Activated naive CD4-positive, alpha-beta T cell treated with anti-CD3 and anti-CD28 coated beads, Interleukin-2, amount 10 ng/mL, durations not matched to agents 7 days and 5 days (primary cell): ENCODE measurements at regions not wholly inside any gene's neighbourhood (a gene's known extent, or its start where the extent isn't known, plus 50 kb on each side); places are given as distances from the start of the nearest gene placed in this dataset.

Experiments used
- CTCF ChIA-PET: fragments of 350-600 bp; sonication (Branson Sonifier 250); formaldehyde crosslinking; loops from one replicate; lab custom pipeline; 2021; ENCODE audit warnings: antibody characterized with exemption; lab: Charles Lee
- DNase-seq: peaks from one replicate; pipeline ENCODE4 v3.0.0-alpha.2; 2020
- H3K27ac Mint-ChIP-seq: one replicate; pipeline ENCODE4 v1.8.0; 2021; ENCODE audit warnings: mild to moderate bottlenecking, moderate library complexity, mixed read lengths
- H3K27me3 Mint-ChIP-seq: one replicate; pipeline ENCODE4 v1.8.0; 2021; ENCODE audit warnings: mild to moderate bottlenecking, mixed read lengths
- H3K36me3 Mint-ChIP-seq: one replicate; pipeline ENCODE4 v1.8.0; 2021; ENCODE audit warnings: mixed read lengths
- H3K4me1 Mint-ChIP-seq: one replicate; pipeline ENCODE4 v1.8.0; 2021; ENCODE audit warnings: mixed read lengths
- H3K4me3 Mint-ChIP-seq: one replicate; pipeline ENCODE4 v1.8.0; 2021; ENCODE audit warnings: mild to moderate bottlenecking, moderate library complexity, mixed read lengths
- H3K9me3 Mint-ChIP-seq: one replicate; pipeline ENCODE4 v1.8.0; 2021; ENCODE audit warnings: mixed read lengths

DNA sequence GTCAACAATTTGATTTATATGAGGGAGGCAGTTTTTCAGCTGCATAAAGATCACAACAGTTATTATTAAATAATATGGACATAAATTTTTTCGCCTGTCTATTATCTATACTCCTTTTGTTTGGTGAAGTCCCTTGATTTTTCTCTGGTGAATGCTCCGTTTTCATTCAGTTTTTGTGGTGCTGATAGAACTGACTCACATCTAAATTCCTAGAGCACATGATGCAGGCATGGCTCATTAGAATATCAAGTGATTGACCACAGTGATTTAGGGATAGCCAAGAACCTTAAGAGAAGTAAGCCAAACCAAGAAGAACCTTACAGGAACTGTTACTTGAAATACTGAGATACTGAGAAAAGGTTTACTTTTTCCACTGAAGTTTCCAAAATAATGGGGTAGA, 208.9 kb downstream of the PRR20E start:
- Mint-ChIP-seq H3K27ac (no peak overlapping the region), H3K4me1 (no peaks in the 10 kb centered on the region), H3K4me3 (no peak overlapping the region), H3K36me3 (no peaks in the 10 kb centered on the region), H3K9me3 (peaks cover 6% of the 10 kb centered on the region), H3K27me3 (no peaks in the 10 kb centered on the region)
- DNase-seq: no peak
- CTCF ChIA-PET: no interaction called here

DNA sequence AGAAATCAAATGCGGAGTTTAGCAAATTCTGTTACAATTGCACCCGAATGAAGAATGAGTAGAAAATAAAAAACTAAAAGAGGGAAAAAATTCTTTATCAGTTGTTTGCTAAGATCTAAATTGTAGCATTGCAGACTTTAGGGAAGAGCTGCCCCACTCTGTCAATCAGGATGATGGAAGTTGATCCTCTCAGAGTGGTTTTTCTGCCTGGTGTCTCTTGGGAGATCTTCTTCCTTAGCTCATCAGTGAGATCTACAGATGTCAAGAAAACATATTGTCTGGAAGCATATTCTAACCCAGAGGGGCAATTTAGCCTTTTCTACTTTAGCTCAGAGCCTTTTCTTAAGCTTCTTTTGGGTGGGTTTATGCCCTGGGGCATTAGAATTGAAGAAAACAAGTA, 223.2 kb upstream of the PCDH17 start:
- no peak overlapping the region for H3K4me3 Mint-ChIP-seq
- H3K27me3 Mint-ChIP-seq: no peaks in the 10 kb centered on the region
- no peak for DNase-seq
- H3K27ac Mint-ChIP-seq: no peak overlapping the region
- H3K4me1 Mint-ChIP-seq: no peaks in the 10 kb centered on the region
- peaks cover 13% of the 10 kb centered on the region for H3K9me3 Mint-ChIP-seq
- H3K36me3 Mint-ChIP-seq: no peaks in the 10 kb centered on the region
- CTCF ChIA-PET: no interaction called here

DNA sequence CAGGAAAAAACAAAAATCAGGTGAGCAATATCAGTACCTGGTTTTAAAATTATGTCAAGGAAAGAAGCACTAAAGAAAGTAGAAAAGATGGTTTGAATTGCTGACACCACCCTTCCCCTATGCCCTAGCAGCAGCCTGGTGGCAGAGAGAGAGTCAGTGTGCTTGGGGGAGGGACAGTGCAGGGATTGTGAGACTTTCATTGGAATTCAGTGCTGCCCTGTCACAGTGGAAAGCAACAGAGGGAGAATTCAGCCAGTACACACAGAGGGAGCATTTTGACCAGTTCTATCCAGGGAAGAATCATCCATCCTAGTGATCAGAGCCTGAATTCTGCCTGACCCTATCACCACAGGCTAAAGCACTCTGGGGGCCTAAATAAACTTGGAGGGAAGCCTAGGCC, 222.4 kb upstream of the PCDH17 start:
- DNase-seq: no peak
- Mint-ChIP-seq H3K36me3 (no peaks in the 10 kb centered on the region), H3K27ac (no peak overlapping the region), H3K4me3 (no peak overlapping the region), H3K9me3 (peaks cover 13% of the 10 kb centered on the region), H3K27me3 (no peaks in the 10 kb centered on the region), H3K4me1 (no peaks in the 10 kb centered on the region)
- CTCF ChIA-PET: no interaction called here

DNA sequence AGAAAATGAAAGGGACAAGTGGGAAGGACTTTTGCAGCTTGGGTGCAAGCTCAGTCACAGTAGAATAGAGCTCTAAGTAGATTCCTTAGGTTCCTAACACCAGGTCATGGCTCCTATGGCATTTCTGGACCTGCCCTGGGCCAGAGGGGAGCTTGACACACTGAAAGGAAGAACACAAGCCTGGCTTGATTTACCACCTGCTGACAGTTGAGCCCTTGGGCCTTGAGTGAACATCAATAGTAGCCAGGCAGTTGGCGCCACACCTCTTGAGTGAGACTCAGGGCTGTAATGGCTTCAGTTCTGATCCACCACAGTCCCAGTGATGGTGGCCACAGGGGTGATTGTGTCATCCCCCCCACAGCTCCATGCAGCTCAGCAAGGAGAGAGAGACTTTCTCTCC, 221.9 kb upstream of the PCDH17 start:
- H3K9me3 Mint-ChIP-seq: peaks cover 13% of the 10 kb centered on the region
- CTCF ChIA-PET: no interaction called here
- H3K4me3 Mint-ChIP-seq: no peak overlapping the region
- no peak for DNase-seq
- no peaks in the 10 kb centered on the region for H3K36me3 Mint-ChIP-seq
- no peaks in the 10 kb centered on the region for H3K4me1 Mint-ChIP-seq
- H3K27me3 Mint-ChIP-seq: no peaks in the 10 kb centered on the region
- H3K27ac Mint-ChIP-seq: no peak overlapping the region

DNA sequence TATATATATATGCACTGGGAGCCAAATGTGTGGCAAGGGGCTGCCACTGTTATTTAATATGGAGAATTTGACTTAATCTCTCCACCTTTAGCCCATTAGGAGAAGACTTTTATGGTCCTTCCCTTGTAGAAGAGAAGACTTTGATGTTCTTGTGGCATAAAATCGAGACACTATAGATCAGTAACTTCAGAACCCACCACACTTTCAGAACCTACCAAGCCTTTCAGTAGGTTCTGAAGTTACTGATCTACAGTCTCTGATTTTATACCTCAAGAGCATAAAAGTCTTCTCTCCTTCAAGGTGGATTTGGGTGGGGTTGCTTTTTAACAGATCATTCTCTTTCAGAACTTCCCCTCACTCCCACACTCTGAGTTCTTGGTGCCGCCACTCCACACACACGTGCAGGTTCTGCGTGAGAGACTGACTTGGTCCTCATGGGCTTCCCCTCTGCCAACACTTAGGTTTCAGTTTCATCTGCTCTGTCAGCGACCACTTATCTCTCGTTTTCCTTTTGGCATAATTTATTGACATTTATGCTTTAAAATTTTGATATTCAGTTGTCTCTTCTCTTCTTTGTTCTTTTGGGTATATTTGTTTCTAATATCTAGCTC, 213.4 kb upstream of the PCDH17 start:
- Mint-ChIP-seq H3K36me3 (no peaks in the 10 kb centered on the region), H3K9me3 (peaks cover 2% of the 10 kb centered on the region), H3K27ac (no peak overlapping the region), H3K4me3 (no peak overlapping the region), H3K4me1 (no peaks in the 10 kb centered on the region), H3K27me3 (no peaks in the 10 kb centered on the region)
- DNase-seq: no peak
- CTCF ChIA-PET: no interaction called here

DNA sequence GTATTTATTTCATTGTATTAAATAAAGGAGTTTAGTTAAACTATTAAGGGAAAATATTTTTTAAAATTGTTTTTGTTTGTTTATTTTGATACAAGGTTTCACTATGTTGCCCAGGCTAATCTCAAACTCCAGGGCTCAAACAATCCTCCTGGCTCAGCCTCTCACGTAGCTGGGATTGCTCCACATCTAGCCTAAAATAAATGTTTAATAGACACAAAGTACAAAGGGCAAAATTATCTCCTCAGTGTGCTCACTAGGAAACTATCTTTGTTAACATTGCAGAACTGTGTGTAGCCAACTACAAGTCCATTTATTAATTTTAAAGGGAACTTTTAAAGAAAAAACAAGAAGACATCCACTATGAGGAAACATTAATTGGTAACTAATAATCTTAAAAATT, 207.2 kb upstream of the PCDH17 start:
- Mint-ChIP-seq H3K9me3 (peaks cover 31% of the 10 kb centered on the region), H3K4me1 (no peaks in the 10 kb centered on the region), H3K27me3 (no peaks in the 10 kb centered on the region), H3K4me3 (no peak overlapping the region), H3K36me3 (no peaks in the 10 kb centered on the region), H3K27ac (no peak overlapping the region)
- CTCF ChIA-PET: no interaction called here
- DNase-seq: no peak

DNA sequence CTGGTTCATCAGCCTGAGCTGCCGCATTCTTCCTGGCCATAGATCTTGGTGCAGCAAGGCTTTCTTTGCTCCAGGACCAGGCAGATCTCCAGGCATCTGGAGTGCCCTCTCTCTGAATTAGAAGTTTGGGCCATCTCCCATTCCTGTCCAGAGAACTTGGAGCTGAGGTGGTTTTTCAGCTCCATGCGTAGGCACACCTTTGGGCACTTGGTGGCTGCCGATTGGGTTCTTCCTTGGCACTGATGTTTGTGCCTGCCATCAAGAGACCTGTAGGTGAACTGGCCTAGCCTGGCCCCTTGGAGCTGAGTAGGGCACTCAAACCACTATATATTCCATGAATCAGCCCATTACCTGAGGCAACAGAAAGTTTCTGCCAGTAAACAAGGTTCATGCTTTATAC, 206.0 kb upstream of the PCDH17 start:
- Mint-ChIP-seq H3K4me3 (no peak overlapping the region), H3K27me3 (no peaks in the 10 kb centered on the region), H3K4me1 (no peaks in the 10 kb centered on the region), H3K36me3 (no peaks in the 10 kb centered on the region), H3K9me3 (peaks cover 36% of the 10 kb centered on the region), H3K27ac (no peak overlapping the region)
- CTCF ChIA-PET: no interaction called here
- DNase-seq: no peak

DNA sequence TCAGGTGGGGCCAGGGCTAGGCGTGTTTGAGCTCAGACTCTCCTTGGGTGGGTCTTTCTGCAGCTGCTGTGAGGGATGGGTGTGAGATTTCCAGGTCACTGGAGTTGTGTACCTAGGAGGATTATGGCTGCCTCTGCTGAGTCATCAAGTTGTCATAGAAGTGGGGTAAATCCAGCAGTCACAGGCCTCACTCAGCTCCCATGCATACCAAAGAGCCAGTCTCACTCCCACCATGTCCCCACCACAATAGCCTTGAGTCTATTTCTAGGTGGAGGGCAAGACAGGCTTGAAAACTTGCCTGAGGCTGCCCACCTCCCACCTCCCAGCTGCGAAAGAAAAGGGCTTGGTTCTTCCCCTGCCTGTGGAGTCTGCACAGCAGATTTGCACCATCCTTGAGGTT, 194.0 kb upstream of the PCDH17 start:
- CTCF ChIA-PET: no interaction called here
- no peak overlapping the region for H3K4me3 Mint-ChIP-seq
- H3K36me3 Mint-ChIP-seq: no peaks in the 10 kb centered on the region
- H3K4me1 Mint-ChIP-seq: no peaks in the 10 kb centered on the region
- no peak overlapping the region for H3K27ac Mint-ChIP-seq
- H3K27me3 Mint-ChIP-seq: no peaks in the 10 kb centered on the region
- H3K9me3 Mint-ChIP-seq: peaks cover 24% of the 10 kb centered on the region
- DNase-seq: no peak

DNA sequence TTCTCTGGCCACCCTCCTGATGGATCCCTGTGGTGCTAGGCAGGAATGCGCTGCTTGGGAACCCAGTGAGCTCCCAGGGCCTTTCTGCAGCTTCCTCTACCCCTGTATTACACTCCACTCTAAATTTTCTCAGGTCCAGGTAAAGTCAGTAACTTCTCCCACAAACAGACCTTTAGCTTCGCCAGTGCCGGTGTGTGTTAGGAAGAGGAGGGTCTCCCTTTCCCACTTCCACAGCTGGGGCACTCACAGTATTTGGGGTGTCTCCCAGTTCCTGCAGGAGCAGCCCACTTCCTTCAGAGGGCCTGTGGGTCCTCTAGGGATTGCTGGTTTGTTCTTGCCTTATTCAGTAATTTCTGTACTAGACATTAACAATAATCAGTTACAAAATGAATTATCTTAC, 193.5 kb upstream of the PCDH17 start:
- Mint-ChIP-seq H3K36me3 (no peaks in the 10 kb centered on the region), H3K27ac (no peak overlapping the region), H3K4me1 (no peaks in the 10 kb centered on the region), H3K27me3 (no peaks in the 10 kb centered on the region), H3K9me3 (peaks cover 20% of the 10 kb centered on the region), H3K4me3 (no peak overlapping the region)
- CTCF ChIA-PET: no interaction called here
- DNase-seq: no peak

DNA sequence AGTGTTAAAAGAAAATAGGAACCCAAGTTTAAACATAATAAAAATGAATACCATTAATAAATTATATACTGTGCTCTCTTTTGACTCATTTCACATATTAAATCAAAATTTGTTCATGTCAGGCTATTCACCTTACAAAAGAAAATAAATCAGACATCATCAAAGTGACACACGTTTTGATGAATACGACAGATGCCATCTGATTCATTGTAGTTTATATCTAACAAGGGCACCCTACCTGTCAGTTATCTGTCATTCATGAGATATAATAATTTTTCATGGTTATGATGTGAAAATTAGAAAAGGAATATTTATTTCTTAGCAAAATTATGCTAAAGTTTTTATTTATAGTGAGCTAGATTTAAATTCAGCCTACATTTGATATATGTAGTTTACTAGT, 188.1 kb upstream of the PCDH17 start:
- Mint-ChIP-seq H3K27ac (no peak overlapping the region), H3K4me3 (no peak overlapping the region), H3K4me1 (no peaks in the 10 kb centered on the region), H3K9me3 (peaks cover 3% of the 10 kb centered on the region), H3K36me3 (no peaks in the 10 kb centered on the region), H3K27me3 (no peaks in the 10 kb centered on the region)
- CTCF ChIA-PET: no interaction called here
- DNase-seq: no peak

DNA sequence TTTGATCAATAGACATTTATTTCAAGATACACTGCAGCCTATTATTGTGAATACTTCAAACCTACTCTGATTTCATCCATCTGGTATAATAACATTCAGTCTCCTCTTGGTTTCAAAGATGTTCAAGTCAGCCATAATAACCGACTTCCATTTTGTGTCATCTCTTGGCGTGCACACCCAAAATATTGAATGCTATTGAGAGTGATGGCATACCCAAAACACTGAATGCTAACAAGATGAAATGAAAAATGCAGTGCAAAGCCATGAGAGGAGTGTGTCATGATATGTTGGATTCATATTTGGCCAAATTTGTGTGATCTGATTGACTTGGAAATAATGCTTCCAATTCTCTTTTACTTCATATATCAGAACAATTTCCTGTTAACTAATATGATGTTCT, 181.2 kb upstream of the PCDH17 start:
- no peaks in the 10 kb centered on the region for H3K4me1 Mint-ChIP-seq
- no peaks in the 10 kb centered on the region for H3K36me3 Mint-ChIP-seq
- DNase-seq: no peak
- no peak overlapping the region for H3K27ac Mint-ChIP-seq
- CTCF ChIA-PET: no interaction called here
- peaks cover 4% of the 10 kb centered on the region for H3K9me3 Mint-ChIP-seq
- H3K4me3 Mint-ChIP-seq: no peak overlapping the region
- H3K27me3 Mint-ChIP-seq: no peaks in the 10 kb centered on the region

DNA sequence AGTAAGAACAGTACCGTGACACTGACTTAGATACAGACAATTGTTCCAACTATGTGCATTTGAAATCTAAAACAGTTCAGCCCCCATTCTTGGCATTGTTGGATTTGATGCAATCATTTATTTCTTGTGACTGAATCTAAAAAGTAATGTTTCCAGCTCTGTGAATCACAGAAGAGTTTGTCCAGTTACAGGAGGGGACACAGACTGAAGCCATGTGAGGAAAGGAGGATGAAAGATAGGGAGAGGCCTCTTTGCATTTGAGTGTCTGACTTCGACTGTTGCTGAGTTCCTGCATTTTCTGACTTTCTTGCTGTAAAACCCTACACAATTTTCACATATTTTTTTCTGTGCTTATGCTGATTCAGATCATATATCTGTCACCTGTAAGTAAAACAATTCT, 179.3 kb upstream of the PCDH17 start:
- CTCF ChIA-PET: no interaction called here
- Mint-ChIP-seq H3K9me3 (peaks cover 6% of the 10 kb centered on the region), H3K36me3 (no peaks in the 10 kb centered on the region)

DNA sequence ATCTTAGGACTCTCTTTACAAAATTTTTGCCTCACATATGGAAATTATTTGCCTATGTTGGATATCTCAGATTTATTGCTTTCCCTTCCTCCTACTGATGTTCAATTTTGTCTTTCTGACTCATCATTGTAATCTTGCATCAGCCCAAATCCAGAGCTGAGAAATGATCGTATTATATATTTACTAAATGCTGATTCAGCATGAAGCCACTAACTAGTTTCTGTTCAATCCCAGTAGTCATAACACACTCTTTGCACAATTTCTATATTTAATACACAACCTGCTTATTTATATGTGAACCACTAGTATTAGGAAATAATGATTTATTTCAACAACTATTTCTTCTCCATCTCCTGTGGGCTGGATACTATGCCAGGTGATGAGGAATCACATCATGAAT, 161.1 kb upstream of the PCDH17 start:
- no peaks in the 10 kb centered on the region for H3K4me1 Mint-ChIP-seq
- no peaks in the 10 kb centered on the region for H3K36me3 Mint-ChIP-seq
- H3K4me3 Mint-ChIP-seq: no peak overlapping the region
- CTCF ChIA-PET: no interaction called here
- peaks cover 2% of the 10 kb centered on the region for H3K9me3 Mint-ChIP-seq
- DNase-seq: no peak
- no peak overlapping the region for H3K27ac Mint-ChIP-seq
- no peaks in the 10 kb centered on the region for H3K27me3 Mint-ChIP-seq

More for the DNA sequence above, 179.3 kb upstream of the PCDH17 start:
- no peak overlapping the region for H3K27ac Mint-ChIP-seq
- H3K4me3 Mint-ChIP-seq: no peak overlapping the region
- no peaks in the 10 kb centered on the region for H3K4me1 Mint-ChIP-seq
- no peak for DNase-seq
- H3K27me3 Mint-ChIP-seq: no peaks in the 10 kb centered on the region

DNA sequence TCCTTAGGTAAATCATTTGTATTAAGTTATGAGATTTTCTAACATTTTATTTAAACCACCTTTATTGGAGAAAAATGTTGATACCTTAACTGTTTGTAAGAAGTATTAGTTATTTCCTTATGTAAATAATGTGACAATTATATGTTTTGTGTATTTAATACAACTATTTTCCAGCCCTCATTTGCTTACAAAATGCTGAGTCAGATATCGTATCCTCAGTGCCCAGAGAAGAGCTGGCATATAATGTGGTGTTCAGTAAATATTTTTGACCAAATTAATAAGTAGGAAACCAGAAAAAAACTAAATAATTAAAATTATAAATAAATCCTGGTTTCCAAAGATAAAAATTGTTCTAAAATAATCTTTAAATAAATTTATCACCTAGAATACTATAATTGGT, 140.2 kb upstream of the PCDH17 start:
- no peak overlapping the region for H3K4me3 Mint-ChIP-seq
- no peaks in the 10 kb centered on the region for H3K36me3 Mint-ChIP-seq
- no peak overlapping the region for H3K27ac Mint-ChIP-seq
- CTCF ChIA-PET: no interaction called here
- no peak for DNase-seq
- H3K9me3 Mint-ChIP-seq: peaks cover 4% of the 10 kb centered on the region
- H3K4me1 Mint-ChIP-seq: no peaks in the 10 kb centered on the region
- H3K27me3 Mint-ChIP-seq: no peaks in the 10 kb centered on the region

DNA sequence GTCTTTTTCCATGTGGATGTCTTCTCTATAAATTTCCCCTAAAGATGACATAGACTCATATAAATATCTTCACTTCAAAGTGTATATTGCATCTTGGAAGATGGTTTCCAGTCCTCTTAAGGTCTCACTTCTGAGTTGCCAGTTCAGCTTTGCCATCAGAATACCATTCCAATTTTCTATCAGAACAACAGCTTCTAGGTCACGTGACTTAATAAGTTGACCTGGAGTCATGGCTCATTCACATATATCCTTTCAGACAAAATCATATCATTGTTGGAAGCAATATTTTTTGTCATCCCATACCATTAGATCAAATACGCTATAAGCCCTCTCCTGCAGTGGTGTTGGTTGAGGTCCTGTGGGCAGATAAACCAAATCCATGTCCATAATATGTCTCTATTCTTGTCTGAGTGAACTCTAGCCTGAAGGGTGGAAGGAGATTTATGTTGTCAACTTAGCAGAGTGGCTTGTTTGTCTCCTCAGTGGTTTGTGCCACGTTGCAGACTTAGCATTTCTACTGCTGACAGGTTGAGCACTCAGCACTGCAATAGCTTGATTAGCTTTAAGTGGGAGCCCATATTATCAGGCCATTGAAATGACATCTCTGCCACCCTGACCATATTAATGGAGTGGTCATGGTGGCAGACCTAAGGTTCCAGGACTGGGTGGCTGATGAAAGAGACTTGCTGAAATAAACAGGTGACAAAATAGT, 123.6 kb upstream of the PCDH17 start:
- Mint-ChIP-seq H3K27me3 (no peaks in the 10 kb centered on the region), H3K9me3 (no peaks in the 10 kb centered on the region), H3K4me3 (no peak overlapping the region)

More for the DNA sequence above, 123.6 kb upstream of the PCDH17 start:
- CTCF ChIA-PET: no interaction called here
- H3K36me3 Mint-ChIP-seq: no peaks in the 10 kb centered on the region
- DNase-seq: no peak
- H3K4me1 Mint-ChIP-seq: no peaks in the 10 kb centered on the region
- H3K27ac Mint-ChIP-seq: no peak overlapping the region
